HG03565 (cell line): ENCODE measurements at regions not wholly inside any gene's neighbourhood (a gene's known extent, or its start where the extent isn't known, plus 50 kb on each side); places are given as distances from the start of the nearest gene placed in this dataset.

Experiments
- ATAC-seq: cut with Tn5 transposase; IDR thresholded peaks from one replicate; pipeline ENCODE4 v1.9.1; 2021; ENCODE audit warnings: mild to moderate bottlenecking, moderate library complexity; ENCODE audit not compliant: unreplicated experiment

GRCh38 chr3:165355316-165355715, 159.1 kb upstream of the SLITRK3 start:
- no peak for ATAC-seq

GRCh38 chr3:165347526-165347925, 151.3 kb upstream of the SLITRK3 start:
- no peak for ATAC-seq

GRCh38 chr3:165346503-165346902, 150.3 kb upstream of the SLITRK3 start:
- no peak for ATAC-seq

- ATAC-seq, result no peak
Measured at GRCh38 chr3:165343185-165343584, 147.0 kb upstream of the SLITRK3 start.

GRCh38 chr3:165339753-165340152, 143.6 kb upstream of the SLITRK3 start:
- no peak for ATAC-seq

GRCh38 chr3:165336786-165337185, 140.6 kb upstream of the SLITRK3 start:
- ATAC-seq, result no peak
